ENCODE measurements at regions not wholly inside any gene's neighbourhood (a gene's known extent, or its start where the extent isn't known, plus 50 kb on each side); places are given as distances from the start of the nearest gene placed in this dataset.
"Not testable (repeated sequence)": the region's sequence is repeated elsewhere in the genome, so short reads cannot be mapped to it uniquely, and the experiment has no call there.

GRCh38 chr12:83954071-83954789 is 958.4 kb downstream of the SLC6A15 start:
- H3K4me1 ChIP-seq = no peaks in the 10 kb centered on the region
- H3K9ac ChIP-seq = no peak overlapping the region
- H3K27ac ChIP-seq = no peak overlapping the region
- H3K36me3 ChIP-seq = no peaks in the 10 kb centered on the region
- no peaks in the 10 kb centered on the region for H3K27me3 ChIP-seq
- peaks cover 0 to 4% (median 0%) of the 10 kb centered on the region in 11 experiments; a peak in 1 of 22 replicates for H3K9me3 ChIP-seq (replicated peaks in 1 of 11)
- H4K20me1 ChIP-seq = no peaks in the 10 kb centered on the region
- H3K4me2 ChIP-seq = no peak overlapping the region
- no peak overlapping the region for H3K4me3 ChIP-seq
- no peak for TF ChIP-seq Cebpa-rat (IDR thresholded peaks at IDR 0.05)

GRCh38 chr12:83945871-83946270 is 966.7 kb downstream of the SLC6A15 start:
- Histone ChIP-seq H4K20me1 (no peaks in the 10 kb centered on the region), H3K27ac (no peak overlapping the region), H3K36me3 (no peaks in the 10 kb centered on the region), H3K4me1 (no peaks in the 10 kb centered on the region), H3K9ac (no peak overlapping the region), H3K27me3 (no peaks in the 10 kb centered on the region), H3K9me3 (replicated peaks in 1 of 11) (peaks cover 0 to 4% (median 0%) of the 10 kb centered on the region in 11 experiments; a peak in 1 of 22 replicates), H3K4me2 (no peak overlapping the region), H3K4me3 (no peak overlapping the region)
- no peak for TF ChIP-seq Cebpa-rat (IDR thresholded peaks at IDR 0.05)

DNA sequence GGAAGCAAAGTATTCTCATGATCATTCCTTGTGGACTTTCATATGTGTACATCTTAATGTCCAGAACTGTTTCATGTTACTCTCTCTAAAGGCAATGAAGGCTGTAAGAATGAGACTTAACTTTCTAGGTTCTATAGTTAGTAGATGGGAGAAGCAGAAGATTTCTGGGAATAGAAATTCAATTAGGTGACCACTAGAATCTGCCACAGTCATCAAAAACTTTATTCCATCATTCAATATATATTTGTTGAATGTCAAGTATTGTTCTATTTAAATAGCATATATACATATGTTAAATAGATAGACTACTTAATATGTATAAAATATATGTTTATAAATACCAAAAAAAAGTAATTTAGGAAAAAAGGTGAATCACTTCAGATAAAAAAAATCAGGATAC is 972.9 kb downstream of the SLC6A15 start:
- Histone ChIP-seq H3K27ac (no peak overlapping the region), H3K9me3 (replicated peaks in 1 of 11) (no peaks in the 10 kb centered on the region), H3K4me3 (no peak overlapping the region), H3K4me2 (no peak overlapping the region), H3K36me3 (no peaks in the 10 kb centered on the region), H3K27me3 (no peaks in the 10 kb centered on the region), H3K4me1 (no peaks in the 10 kb centered on the region), H3K9ac (no peak overlapping the region), H4K20me1 (no peaks in the 10 kb centered on the region)
- TF ChIP-seq Cebpa-rat (IDR thresholded peaks at IDR 0.05) = no peak

- no peak for TF ChIP-seq Cebpa-rat (IDR thresholded peaks at IDR 0.05)
- Histone ChIP-seq H3K27me3 (no peaks in the 10 kb centered on the region), H4K20me1 (no peaks in the 10 kb centered on the region), H3K4me1 (no peaks in the 10 kb centered on the region), H3K4me2 (no peak overlapping the region), H3K27ac (no peak overlapping the region), H3K36me3 (no peaks in the 10 kb centered on the region), H3K4me3 (no peak overlapping the region), H3K9ac (no peak overlapping the region), H3K9me3 (replicated peaks in 1 of 11) (no peaks in the 10 kb centered on the region)
Observed at GRCh38 chr12:83933615-83934014, 979.0 kb downstream of the SLC6A15 start.

GRCh38 chr12:83932011-83932410 is 980.6 kb downstream of the SLC6A15 start:
- Histone ChIP-seq H3K4me2 (no peak overlapping the region), H3K27ac (no peak overlapping the region), H4K20me1 (no peaks in the 10 kb centered on the region), H3K4me3 (no peak overlapping the region), H3K9ac (no peak overlapping the region), H3K9me3 (replicated peaks in 1 of 11) (no peaks in the 10 kb centered on the region), H3K36me3 (no peaks in the 10 kb centered on the region), H3K4me1 (no peaks in the 10 kb centered on the region), H3K27me3 (no peaks in the 10 kb centered on the region)
- TF ChIP-seq Cebpa-rat (IDR thresholded peaks at IDR 0.05) = no peak

- H3K9ac ChIP-seq = no peak overlapping the region
- no peaks in the 10 kb centered on the region for H4K20me1 ChIP-seq
- no peak for TF ChIP-seq Cebpa-rat (IDR thresholded peaks at IDR 0.05)
- H3K36me3 ChIP-seq = no peaks in the 10 kb centered on the region
- H3K9me3 ChIP-seq (replicated peaks in 1 of 11) = no peaks in the 10 kb centered on the region
- no peak overlapping the region for H3K4me2 ChIP-seq
- no peak overlapping the region for H3K27ac ChIP-seq
- no peaks in the 10 kb centered on the region for H3K4me1 ChIP-seq
- H3K27me3 ChIP-seq = no peaks in the 10 kb centered on the region
- no peak overlapping the region for H3K4me3 ChIP-seq
Observed at GRCh38 chr12:83931451-83931850, 981.1 kb downstream of the SLC6A15 start.

DNA sequence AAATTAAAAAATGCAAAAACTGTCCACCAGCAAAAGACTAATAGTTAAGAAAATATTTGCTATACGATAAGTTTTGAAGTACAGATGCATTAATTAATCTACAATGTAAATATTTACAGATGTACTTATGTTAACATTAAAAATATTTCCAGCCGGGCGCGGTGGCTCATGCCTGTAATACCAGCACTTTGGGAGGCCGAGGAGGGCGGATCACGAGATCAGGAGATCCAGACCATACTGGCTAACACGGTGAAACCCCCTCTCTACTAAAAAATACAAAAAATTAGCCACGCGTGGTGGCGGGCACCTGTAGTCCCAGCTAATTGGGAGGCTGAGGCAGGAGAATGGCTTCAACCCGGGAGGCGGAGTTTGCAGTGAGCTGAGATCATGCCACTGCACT is 982.8 kb downstream of the SLC6A15 start:
- not testable (repeated sequence) for H3K9ac ChIP-seq; H3K4me3 ChIP-seq; H3K27ac ChIP-seq; H3K4me2 ChIP-seq; H4K20me1 ChIP-seq; H3K9me3 ChIP-seq (replicated peaks in 1 of 11); H3K4me1 ChIP-seq; H3K36me3 ChIP-seq; H3K27me3 ChIP-seq

- Histone ChIP-seq H3K27ac (no peak overlapping the region), H3K4me3 (no peak overlapping the region), H3K9me3 (replicated peaks in 1 of 11) (no peaks in the 10 kb centered on the region), H3K4me1 (no peaks in the 10 kb centered on the region), H3K4me2 (no peak overlapping the region), H3K27me3 (no peaks in the 10 kb centered on the region), H4K20me1 (no peaks in the 10 kb centered on the region), H3K36me3 (no peaks in the 10 kb centered on the region), H3K9ac (no peak overlapping the region)
- TF ChIP-seq Cebpa-rat (IDR thresholded peaks at IDR 0.05) = no peak
Observed at GRCh38 chr12:83920821-83921547, 991.6 kb downstream of the SLC6A15 start.

DNA sequence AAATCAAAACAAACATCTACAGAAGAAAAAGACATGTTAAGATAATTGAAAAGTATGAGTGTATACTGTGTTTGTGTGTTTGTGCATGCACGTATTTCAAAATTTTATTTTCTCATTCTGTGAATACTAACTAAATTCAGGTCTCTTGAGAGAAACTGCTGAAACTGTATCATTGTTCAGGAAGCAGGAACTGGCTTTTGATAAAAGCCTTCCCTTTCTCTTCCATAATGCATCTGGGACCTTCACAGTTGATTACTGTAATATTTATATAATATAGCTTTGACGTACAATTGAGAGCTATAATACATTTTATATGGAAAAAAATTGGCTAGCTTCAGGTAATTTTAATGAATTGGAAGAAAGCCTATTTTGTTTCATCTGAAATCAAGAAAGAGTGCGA is 993.5 kb downstream of the SLC6A15 start:
- TF ChIP-seq Cebpa-rat (IDR thresholded peaks at IDR 0.05) = no peak
- Histone ChIP-seq H3K4me2 (no peak overlapping the region), H3K4me1 (no peaks in the 10 kb centered on the region), H3K36me3 (no peaks in the 10 kb centered on the region), H3K9me3 (replicated peaks in 1 of 11) (no peaks in the 10 kb centered on the region), H3K27me3 (no peaks in the 10 kb centered on the region), H3K4me3 (no peak overlapping the region), H3K9ac (no peak overlapping the region), H4K20me1 (no peaks in the 10 kb centered on the region), H3K27ac (no peak overlapping the region)

DNA sequence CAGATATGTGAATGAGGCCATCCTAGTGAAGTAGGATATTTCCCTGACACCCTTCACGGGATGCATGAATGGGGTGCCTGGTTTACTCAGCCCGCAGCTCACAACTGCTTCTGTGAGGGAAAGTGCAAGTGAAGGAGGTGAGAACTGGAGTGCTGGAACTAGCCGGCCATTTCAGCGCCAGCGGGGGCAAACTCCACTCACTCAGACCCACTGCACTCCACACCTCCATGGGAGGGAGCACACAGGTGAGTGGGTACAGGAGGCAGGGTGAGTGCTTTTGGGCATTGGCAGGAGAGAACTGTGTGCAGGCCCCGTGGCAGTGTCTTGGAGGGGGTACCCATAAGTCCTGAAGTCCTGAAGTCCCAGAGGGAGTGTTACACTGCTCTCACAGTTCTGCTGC is 1008.4 kb downstream of the SLC6A15 start:
- H3K27me3 ChIP-seq = no peaks in the 10 kb centered on the region
- no peak overlapping the region for H3K4me3 ChIP-seq
- no peak overlapping the region for H3K4me2 ChIP-seq
- no peak overlapping the region for H3K27ac ChIP-seq
- no peaks in the 10 kb centered on the region for H3K36me3 ChIP-seq
- no peak for TF ChIP-seq Cebpa-rat (IDR thresholded peaks at IDR 0.05)
- H3K4me1 ChIP-seq = no peaks in the 10 kb centered on the region
- H4K20me1 ChIP-seq = no peaks in the 10 kb centered on the region
- no peak overlapping the region for H3K9ac ChIP-seq
- no peaks in the 10 kb centered on the region for H3K9me3 ChIP-seq (replicated peaks in 1 of 11)
